ENCODE measurements at regions not wholly inside any gene's neighbourhood (a gene's known extent, or its start where the extent isn't known, plus 50 kb on each side); places are given as distances from the start of the nearest gene placed in this dataset.

DNA sequence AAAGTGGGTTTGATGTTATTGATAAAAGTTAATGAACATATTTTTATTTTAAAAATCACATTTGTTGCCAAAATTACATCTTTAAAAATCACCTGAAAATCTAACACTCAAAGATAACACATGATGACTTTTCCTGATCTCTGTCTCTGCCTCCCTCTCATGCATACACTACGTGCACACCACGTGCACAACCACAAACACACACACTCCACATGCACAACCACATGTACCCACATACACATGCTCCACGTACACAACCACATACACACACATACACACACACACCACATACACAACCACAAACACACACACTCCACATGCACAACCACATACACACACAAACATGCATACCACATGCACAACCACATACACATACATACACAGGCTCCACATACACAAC is 61.8 kb upstream of the TMEM132C start:
- Histone ChIP-seq H3K4me1 (ENCODE audit: control insufficient read depth, insufficient read depth, low read length) (no peaks in the 10 kb centered on the region), H3K9ac (ENCODE audit: low read depth, low read length) (no peak overlapping the region), H3K9me3 (ENCODE audit: control insufficient read depth, insufficient read depth, low read length) (no peaks in the 10 kb centered on the region), H3K36me3 (ENCODE audit: control insufficient read depth, insufficient read depth, low read length) (no peaks in the 10 kb centered on the region), H3K4me3 (ENCODE audit: low read depth, low read length) (no peak overlapping the region), H3K27me3 (ENCODE audit: control insufficient read depth, insufficient read depth, low read length) (no peaks in the 10 kb centered on the region)

DNA sequence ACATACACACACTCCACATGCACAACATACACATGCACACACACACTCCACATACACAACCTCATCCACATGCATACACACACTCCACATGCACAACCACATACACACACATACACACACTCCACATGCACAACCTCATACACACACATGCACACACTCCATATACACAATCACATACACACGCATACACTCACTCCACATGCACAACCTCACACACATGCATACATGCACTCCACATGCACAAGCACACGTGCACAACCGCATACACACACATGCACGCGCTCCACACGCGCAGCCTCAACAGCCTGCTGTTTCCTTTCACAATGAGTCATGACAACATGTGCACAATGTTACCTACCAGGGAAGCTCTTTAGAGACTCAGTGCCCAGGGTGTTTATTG is 61.2 kb upstream of the TMEM132C start:
- Histone ChIP-seq H3K9me3 (ENCODE audit: control insufficient read depth, insufficient read depth, low read length) (peaks cover 5% of the 10 kb centered on the region), H3K27me3 (ENCODE audit: control insufficient read depth, insufficient read depth, low read length) (no peaks in the 10 kb centered on the region), H3K9ac (ENCODE audit: low read depth, low read length) (no peak overlapping the region), H3K36me3 (ENCODE audit: control insufficient read depth, insufficient read depth, low read length) (no peaks in the 10 kb centered on the region), H3K4me3 (ENCODE audit: low read depth, low read length) (no peak overlapping the region), H3K4me1 (ENCODE audit: control insufficient read depth, insufficient read depth, low read length) (no peaks in the 10 kb centered on the region)
